Osteoblast (primary cell): ENCODE measurements at regions not wholly inside any gene's neighbourhood (a gene's known extent, or its start where the extent isn't known, plus 50 kb on each side); places are given as distances from the start of the nearest gene placed in this dataset.

Experiments
- DNase-seq: peaks from one replicate; pipeline ENCODE4 v3.0.0; 2011; ENCODE audit warnings: low spot score, mixed read lengths; ENCODE audit not compliant: insufficient read length; ENCODE audit errors: missing footprints
- H2AFZ ChIP-seq: 2 replicates; pipeline ENCODE4 v1.6.0; 2011; ENCODE audit warnings: mild to moderate bottlenecking, low read length
- H3K27ac ChIP-seq: 2 replicates; pipeline ENCODE4 v1.5.1; 2011; ENCODE audit warnings: mild to moderate bottlenecking, low read depth, low read length, moderate library complexity
- H3K27me3 ChIP-seq: 2 replicates; pipeline ENCODE4 v1.6.0; 2012; ENCODE audit warnings: mild to moderate bottlenecking, control low read depth, inconsistent platforms, low read length, moderate library complexity; ENCODE audit not compliant: insufficient read depth
- H3K36me3 ChIP-seq: 2 replicates; pipeline ENCODE4 v1.5.1; 2011; ENCODE audit warnings: mild to moderate bottlenecking, low read length, control low read depth, moderate library complexity; ENCODE audit not compliant: insufficient read depth
- H3K4me1 ChIP-seq: 2 replicates; pipeline ENCODE4 v1.5.1; 2011; ENCODE audit warnings: mild to moderate bottlenecking, low read length, control low read depth, moderate library complexity; ENCODE audit not compliant: insufficient read depth
- H3K4me2 ChIP-seq: 2 replicates; pipeline ENCODE4 v1.6.0; 2011; ENCODE audit warnings: mild to moderate bottlenecking, low read length; ENCODE audit not compliant: insufficient read depth
- H3K4me3 ChIP-seq: fragments of 200-600 bp; sonication (generic); 3 replicates; pipeline ENCODE4 v1.5.1; 2012; ENCODE audit warnings: mild to moderate bottlenecking, low read length, inconsistent platforms; ENCODE audit not compliant: insufficient read depth
- H3K79me2 ChIP-seq: 2 replicates; pipeline ENCODE4 v1.6.0; 2012; ENCODE audit warnings: mild to moderate bottlenecking, low read length, control low read depth, inconsistent platforms; ENCODE audit not compliant: insufficient read depth
- H3K9me3 ChIP-seq: 2 replicates; pipeline ENCODE4 v1.5.1; 2011; ENCODE audit warnings: low read depth, low read length, control low read depth
- H4K20me1 ChIP-seq: 2 replicates; pipeline ENCODE4 v1.6.0; 2012; ENCODE audit warnings: mild to moderate bottlenecking, low read length, control low read depth; ENCODE audit not compliant: insufficient read depth
- CTCF ChIP-seq: IDR thresholded peaks from 2 replicates; pipeline ENCODE4 v1.5.1; 2011; ENCODE audit warnings: mild to moderate bottlenecking, low read depth, low read length, moderate library complexity; ENCODE audit errors: extremely low read depth

- no peak overlapping the region for H3K4me3 ChIP-seq
- peak; percentile 45 for DNase-seq
- H3K27me3 ChIP-seq = no peaks in the 10 kb centered on the region
- H4K20me1 ChIP-seq = no peaks in the 10 kb centered on the region
- H3K79me2 ChIP-seq = no peaks in the 10 kb centered on the region
- H3K36me3 ChIP-seq = no peaks in the 10 kb centered on the region
- no peak for TF ChIP-seq CTCF
- H3K4me1 ChIP-seq = peaks cover 6% of the 10 kb centered on the region
- no peaks in the 10 kb centered on the region for H3K9me3 ChIP-seq
- H3K27ac ChIP-seq = no peak overlapping the region
- no peak overlapping the region for H3K4me2 ChIP-seq
- no peak overlapping the region for H2AFZ ChIP-seq
Measured at GRCh38 chr4:108488865-108489264, 131.5 kb upstream of the RPL34 start.

GRCh38 chr4:108486046-108486445 lies 134.3 kb upstream of the RPL34 start:
- no peak for TF ChIP-seq CTCF
- Histone ChIP-seq H3K9me3 (no peaks in the 10 kb centered on the region), H4K20me1 (no peaks in the 10 kb centered on the region), H3K27ac (no peak overlapping the region), H3K79me2 (no peaks in the 10 kb centered on the region), H3K4me3 (no peak overlapping the region), H3K36me3 (no peaks in the 10 kb centered on the region), H2AFZ (no peak overlapping the region), H3K27me3 (no peaks in the 10 kb centered on the region), H3K4me2 (no peak overlapping the region), H3K4me1 (peaks cover 18% of the 10 kb centered on the region)
- DNase-seq = no peak

- Histone ChIP-seq H3K79me2 (no peaks in the 10 kb centered on the region), H3K4me2 (no peak overlapping the region), H2AFZ (no peak overlapping the region), H3K4me1 (peaks cover 18% of the 10 kb centered on the region), H4K20me1 (no peaks in the 10 kb centered on the region), H3K36me3 (no peaks in the 10 kb centered on the region), H3K27ac (no peak overlapping the region), H3K4me3 (no peak overlapping the region), H3K9me3 (no peaks in the 10 kb centered on the region), H3K27me3 (no peaks in the 10 kb centered on the region)
- DNase-seq = no peak
- TF ChIP-seq CTCF = no peak
Measured at GRCh38 chr4:108484187-108484586, 136.2 kb upstream of the RPL34 start.

GRCh38 chr4:108483650-108484049 lies 136.7 kb upstream of the RPL34 start:
- H3K36me3 ChIP-seq = no peaks in the 10 kb centered on the region
- peaks cover 18% of the 10 kb centered on the region for H3K4me1 ChIP-seq
- H3K9me3 ChIP-seq = no peaks in the 10 kb centered on the region
- H3K4me2 ChIP-seq = peak overlapping the region; percentile 39
- DNase-seq = peak; percentile 29
- no peak overlapping the region for H2AFZ ChIP-seq
- H3K4me3 ChIP-seq = no peak overlapping the region
- no peak for TF ChIP-seq CTCF
- no peaks in the 10 kb centered on the region for H3K79me2 ChIP-seq
- H3K27me3 ChIP-seq = no peaks in the 10 kb centered on the region
- H3K27ac ChIP-seq = no peak overlapping the region
- no peaks in the 10 kb centered on the region for H4K20me1 ChIP-seq
